Skeletal muscle tissue (tissue), 3 donors: ENCODE measurements at regions not wholly inside any gene's neighbourhood (a gene's known extent, or its start where the extent isn't known, plus 50 kb on each side); places are given as distances from the start of the nearest gene placed in this dataset.
"Not testable (repeated sequence)": the region's sequence is repeated elsewhere in the genome, so short reads cannot be mapped to it uniquely, and the experiment has no call there.

Experiments used
- H3K27ac ChIP-seq: one replicate; pipeline ENCODE4 v1.7.0; 2013; ENCODE audit warnings: mild to moderate bottlenecking, low read depth, low read length, inconsistent platforms
- H3K27me3 ChIP-seq, 3 donors: one replicate each; pipeline ENCODE4 v1.7.0; 2013; ENCODE audit warnings: low read length in 3 of 3; ENCODE audit not compliant: control insufficient read depth in 3 of 3, insufficient read depth in 3 of 3
- H3K36me3 ChIP-seq, 3 donors: one replicate each; pipeline ENCODE4 v1.7.0; 2013; ENCODE audit warnings: low read length in 3 of 3; ENCODE audit not compliant: control insufficient read depth in 3 of 3, insufficient read depth in 3 of 3
- H3K4me1 ChIP-seq, 3 donors: one replicate each; pipeline ENCODE4 v1.7.0; 2013; ENCODE audit warnings: low read length in 3 of 3, mild to moderate bottlenecking in 3 of 3; ENCODE audit not compliant: control insufficient read depth in 3 of 3, insufficient read depth in 3 of 3
- H3K4me3 ChIP-seq, 3 donors: one replicate each; pipeline ENCODE4 v1.7.0; 2013; ENCODE audit warnings: low read length in 3 of 3
- H3K9ac ChIP-seq, 3 donors: one replicate each; pipeline ENCODE4 v1.7.0; 2013; ENCODE audit warnings: low read length in 3 of 3, mild to moderate bottlenecking in 3 of 3, moderate library complexity in 2 of 3, low read depth in 1 of 3
- H3K9me3 ChIP-seq, 3 donors: one replicate each; pipeline ENCODE4 v1.7.0; 2013; ENCODE audit warnings: low read length in 3 of 3; ENCODE audit not compliant: control insufficient read depth in 3 of 3
- donor health status: Osteomylitis.

- peak overlapping the region; percentile 20 for H3K27ac ChIP-seq
- no peaks in the 10 kb centered on the region for H3K36me3 ChIP-seq
- H3K4me1 ChIP-seq, result peaks cover 5 to 11% (median 7%) of the 10 kb centered on the region in 3 donors
- no peak overlapping the region for H3K4me3 ChIP-seq
- no peak overlapping the region for H3K9ac ChIP-seq
- H3K9me3 ChIP-seq, result no peaks in the 10 kb centered on the region
- no peaks in the 10 kb centered on the region for H3K27me3 ChIP-seq
Observed at GRCh38 chr11:21769188-21769587, 423.7 kb upstream of the ANO5 start.

GRCh38 chr11:21771097-21771496 is 421.8 kb upstream of the ANO5 start:
- Histone ChIP-seq H3K4me3 (no peak overlapping the region), H3K36me3 (no peaks in the 10 kb centered on the region), H3K4me1 (peaks cover 5 to 11% (median 7%) of the 10 kb centered on the region in 3 donors), H3K27ac (no peak overlapping the region), H3K9ac (no peak overlapping the region), H3K9me3 (no peaks in the 10 kb centered on the region), H3K27me3 (no peaks in the 10 kb centered on the region)

- no peaks in the 10 kb centered on the region for H3K27me3 ChIP-seq
- H3K4me1 ChIP-seq, result peaks cover 0 to 3% (median 0%) of the 10 kb centered on the region in 3 donors
- no peak overlapping the region for H3K4me3 ChIP-seq
- H3K9me3 ChIP-seq, result no peaks in the 10 kb centered on the region
- H3K9ac ChIP-seq, result no peak overlapping the region
- H3K36me3 ChIP-seq, result no peaks in the 10 kb centered on the region
- H3K27ac ChIP-seq, result peak overlapping the region; percentile 72
Observed at GRCh38 chr11:21774212-21774611, 418.7 kb upstream of the ANO5 start.

GRCh38 chr11:21775911-21776310 is 417.0 kb upstream of the ANO5 start:
- Histone ChIP-seq H3K27ac (no peak overlapping the region), H3K4me3 (no peak overlapping the region), H3K27me3 (no peaks in the 10 kb centered on the region), H3K9me3 (no peaks in the 10 kb centered on the region), H3K4me1 (no peaks in the 10 kb centered on the region), H3K9ac (no peak overlapping the region), H3K36me3 (no peaks in the 10 kb centered on the region)

- Histone ChIP-seq H3K27me3 (no peaks in the 10 kb centered on the region), H3K9ac (no peak overlapping the region), H3K4me1 (no peaks in the 10 kb centered on the region), H3K9me3 (peaks cover 0 to under 1% (median 0%) of the 10 kb centered on the region in 3 donors), H3K4me3 (no peak overlapping the region), H3K27ac (no peak overlapping the region), H3K36me3 (no peaks in the 10 kb centered on the region)
Observed at GRCh38 chr11:21783954-21784353, 408.9 kb upstream of the ANO5 start.

GRCh38 chr11:21785351-21785750 is 407.5 kb upstream of the ANO5 start:
- Histone ChIP-seq H3K9me3 (peaks cover 0 to 4% (median 0%) of the 10 kb centered on the region in 3 donors), H3K4me1 (no peaks in the 10 kb centered on the region), H3K4me3 (no peak overlapping the region), H3K27ac (no peak overlapping the region), H3K27me3 (no peaks in the 10 kb centered on the region), H3K36me3 (no peaks in the 10 kb centered on the region), H3K9ac (no peak overlapping the region)

- Histone ChIP-seq H3K36me3 (no peaks in the 10 kb centered on the region), H3K27ac (no peak overlapping the region), H3K4me1 (no peaks in the 10 kb centered on the region), H3K9ac (no peak overlapping the region), H3K27me3 (no peaks in the 10 kb centered on the region), H3K4me3 (no peak overlapping the region), H3K9me3 (no peaks in the 10 kb centered on the region)
Observed at GRCh38 chr11:21794306-21794705, 398.6 kb upstream of the ANO5 start.

- no peaks in the 10 kb centered on the region for H3K27me3 ChIP-seq
Observed at GRCh38 chr11:21798216-21798615, 394.7 kb upstream of the ANO5 start.

GRCh38 chr11:21804523-21804922 is 388.4 kb upstream of the ANO5 start:
- H3K4me3 ChIP-seq, H3K9ac ChIP-seq, H3K36me3 ChIP-seq, H3K4me1 ChIP-seq, H3K27me3 ChIP-seq, H3K27ac ChIP-seq, H3K9me3 ChIP-seq: not testable (repeated sequence)

More at GRCh38 chr11:21798216-21798615, 394.7 kb upstream of the ANO5 start:
- H3K36me3 ChIP-seq, result no peaks in the 10 kb centered on the region
- H3K9me3 ChIP-seq, result no peaks in the 10 kb centered on the region
- no peak overlapping the region for H3K27ac ChIP-seq
- no peak overlapping the region for H3K9ac ChIP-seq
- no peak overlapping the region for H3K4me3 ChIP-seq
- H3K4me1 ChIP-seq, result no peaks in the 10 kb centered on the region

GRCh38 chr11:21806508-21806907 is 386.4 kb upstream of the ANO5 start:
- Histone ChIP-seq H3K36me3 (no peaks in the 10 kb centered on the region), H3K9ac (no peak overlapping the region), H3K4me1 (no peaks in the 10 kb centered on the region), H3K27me3 (no peaks in the 10 kb centered on the region), H3K27ac (no peak overlapping the region), H3K9me3 (peaks cover 0 to 4% (median 0%) of the 10 kb centered on the region in 3 donors), H3K4me3 (no peak overlapping the region)

GRCh38 chr11:21806947-21807346 is 385.9 kb upstream of the ANO5 start:
- no peak overlapping the region for H3K4me3 ChIP-seq
- H3K4me1 ChIP-seq, result no peaks in the 10 kb centered on the region
- no peaks in the 10 kb centered on the region for H3K36me3 ChIP-seq
- peaks cover 0 to 4% (median 0%) of the 10 kb centered on the region in 3 donors for H3K9me3 ChIP-seq
- no peaks in the 10 kb centered on the region for H3K27me3 ChIP-seq
- no peak overlapping the region for H3K27ac ChIP-seq
- no peak overlapping the region for H3K9ac ChIP-seq
